Cardiac muscle cell (in vitro differentiated cells and primary cell): ENCODE measurements at regions not wholly inside any gene's neighbourhood (a gene's known extent, or its start where the extent isn't known, plus 50 kb on each side); places are given as distances from the start of the nearest gene placed in this dataset.
A peak's percentile ranks its signal among the peaks of the same experiment; 100 is the strongest.

Source experiments
- DNase-seq, 2 donors: peaks; one replicate each; pipeline versions ENCODE4 v3.0.0 to v3.0.0-alpha.2; 2010 to 2017; ENCODE audit warnings: low read depth in 1 of 2, low spot score in 1 of 2
- H3K27ac ChIP-seq: fragments of 200-600 bp; sonication (generic); 2 replicates; pipeline ENCODE4 v1.5.1; 2016
- H3K27me3 ChIP-seq: fragments of 200-600 bp; sonication (generic); 2 replicates; pipeline ENCODE4 v1.6.0; 2016; ENCODE audit warnings: control low read depth
- H3K36me3 ChIP-seq: fragments of 200-600 bp; sonication (generic); 2 replicates; pipeline ENCODE4 v1.5.1; 2016; ENCODE audit warnings: control low read depth
- H3K4me1 ChIP-seq: fragments of 200-600 bp; sonication (generic); 2 replicates; pipeline ENCODE4 v1.8.1; 2017; ENCODE audit warnings: low read depth, mild to moderate bottlenecking, mixed run types
- H3K4me3 ChIP-seq: fragments of 200-600 bp; sonication (generic); 2 replicates; pipeline ENCODE4 v1.5.1; 2016; ENCODE audit warnings: mild to moderate bottlenecking
- H3K9me3 ChIP-seq: fragments of 200-600 bp; sonication (generic); 2 replicates; pipeline ENCODE4 v1.5.1; 2017; ENCODE audit warnings: low read depth, mild to moderate bottlenecking, control low read depth
- CTCF ChIP-seq: IDR thresholded peaks from 2 replicates; pipeline ENCODE4 v1.5.1; 2012; ENCODE audit warnings: low read depth, mild to moderate bottlenecking, low read length

- no peak overlapping the region for H3K27ac ChIP-seq
- no peaks in the 10 kb centered on the region for H3K36me3 ChIP-seq
- H3K27me3 ChIP-seq = no peaks in the 10 kb centered on the region
- H3K4me1 ChIP-seq = peaks cover 5% of the 10 kb centered on the region
- TF ChIP-seq CTCF = no peak
- H3K4me3 ChIP-seq = no peak overlapping the region
- H3K9me3 ChIP-seq = no peaks in the 10 kb centered on the region
- peak in 1 of 2 donors; percentile 72 for DNase-seq
These were observed 263.9 kb upstream of the RGS6 start for GRCh38 chr14:71668186-71668912.

GRCh38 chr14:71672596-71672995 lies 259.6 kb upstream of the RGS6 start:
- no peak for DNase-seq
- Histone ChIP-seq H3K9me3 (no peaks in the 10 kb centered on the region), H3K27ac (no peak overlapping the region), H3K36me3 (no peaks in the 10 kb centered on the region), H3K4me1 (peaks cover 5% of the 10 kb centered on the region), H3K27me3 (no peaks in the 10 kb centered on the region), H3K4me3 (no peak overlapping the region)
- no peak for TF ChIP-seq CTCF

GRCh38 chr14:71675126-71675899 lies 256.9 kb upstream of the RGS6 start:
- H3K27me3 ChIP-seq = no peaks in the 10 kb centered on the region
- no peaks in the 10 kb centered on the region for H3K36me3 ChIP-seq
- no peak overlapping the region for H3K4me3 ChIP-seq
- H3K4me1 ChIP-seq = no peaks in the 10 kb centered on the region
- no peak for TF ChIP-seq CTCF
- H3K9me3 ChIP-seq = no peaks in the 10 kb centered on the region
- no peak overlapping the region for H3K27ac ChIP-seq
- DNase-seq = peak in 1 of 2 donors; percentile 13

GRCh38 chr14:71675900-71676287 lies 256.3 kb upstream of the RGS6 start:
- no peak overlapping the region for H3K4me3 ChIP-seq
- TF ChIP-seq CTCF = no peak
- H3K27me3 ChIP-seq = no peaks in the 10 kb centered on the region
- H3K36me3 ChIP-seq = no peaks in the 10 kb centered on the region
- DNase-seq = no peak
- H3K4me1 ChIP-seq = no peaks in the 10 kb centered on the region
- no peak overlapping the region for H3K27ac ChIP-seq
- H3K9me3 ChIP-seq = no peaks in the 10 kb centered on the region

- Histone ChIP-seq H3K27me3 (no peaks in the 10 kb centered on the region), H3K27ac (no peak overlapping the region), H3K4me1 (no peaks in the 10 kb centered on the region), H3K4me3 (no peak overlapping the region), H3K36me3 (no peaks in the 10 kb centered on the region), H3K9me3 (no peaks in the 10 kb centered on the region)
- TF ChIP-seq CTCF = no peak
- no peak for DNase-seq
These were observed 251.4 kb upstream of the RGS6 start for GRCh38 chr14:71680736-71681387.
